ENCODE measurements at regions not wholly inside any gene's neighbourhood (a gene's known extent, or its start where the extent isn't known, plus 50 kb on each side); places are given as distances from the start of the nearest gene placed in this dataset.

GRCh38 chr9:134503301-134504105 is 138.1 kb upstream of the COL5A1 start:
- no peak for TF ChIP-seq CTCF (IDR thresholded peaks at IDR 0.05)
- TF ChIP-seq POLR2A (IDR thresholded peaks at IDR 0.05): no peak

Measured in body of pancreas (tissue), 4 donors.